GM10266 (cell line): ENCODE measurements at regions not wholly inside any gene's neighbourhood (a gene's known extent, or its start where the extent isn't known, plus 50 kb on each side); places are given as distances from the start of the nearest gene placed in this dataset.
"Not testable (repeated sequence)": the region's sequence is repeated elsewhere in the genome, so short reads cannot be mapped to it uniquely, and the experiment has no call there.

Source experiments
- DNase-seq: peaks from one replicate; pipeline ENCODE4 v3.0.0; 2012; ENCODE audit errors: extremely low spot score
- CTCF ChIP-seq: IDR thresholded peaks from 2 replicates; pipeline ENCODE4 v1.5.1; 2012; ENCODE audit warnings: mild to moderate bottlenecking, low read depth; ENCODE audit not compliant: control insufficient read depth, insufficient read depth; ENCODE audit errors: missing control alignments

- peak; percentile 75 for TF ChIP-seq CTCF
- peak; percentile 72 for DNase-seq
These were observed 116.8 kb upstream of the PRSS1 start for GRCh38 chr7:142632271-142633134.

- DNase-seq = no peak
- TF ChIP-seq CTCF = no peak
These were observed 119.5 kb upstream of the PRSS1 start for GRCh38 chr7:142629588-142630260.

GRCh38 chr7:142628945-142629344, 120.3 kb upstream of the PRSS1 start:
- no peak for TF ChIP-seq CTCF

GRCh38 chr7:142627223-142627622, 122.0 kb upstream of the PRSS1 start:
- not testable (repeated sequence) for DNase-seq

More at GRCh38 chr7:142628945-142629344, 120.3 kb upstream of the PRSS1 start:
- no peak for DNase-seq

- TF ChIP-seq CTCF = peak; percentile 74
- peak; percentile 41 for DNase-seq
These were observed 122.7 kb upstream of the PRSS1 start for GRCh38 chr7:142626420-142627035.

GRCh38 chr7:142625216-142625615, 124.1 kb upstream of the PRSS1 start:
- DNase-seq = not testable (repeated sequence)

- no peak for DNase-seq
- TF ChIP-seq CTCF = no peak
These were observed 128.9 kb upstream of the PRSS1 start for GRCh38 chr7:142620402-142620801.
